ENCODE measurements at regions not wholly inside any gene's neighbourhood (a gene's known extent, or its start where the extent isn't known, plus 50 kb on each side); places are given as distances from the start of the nearest gene placed in this dataset.

DNA sequence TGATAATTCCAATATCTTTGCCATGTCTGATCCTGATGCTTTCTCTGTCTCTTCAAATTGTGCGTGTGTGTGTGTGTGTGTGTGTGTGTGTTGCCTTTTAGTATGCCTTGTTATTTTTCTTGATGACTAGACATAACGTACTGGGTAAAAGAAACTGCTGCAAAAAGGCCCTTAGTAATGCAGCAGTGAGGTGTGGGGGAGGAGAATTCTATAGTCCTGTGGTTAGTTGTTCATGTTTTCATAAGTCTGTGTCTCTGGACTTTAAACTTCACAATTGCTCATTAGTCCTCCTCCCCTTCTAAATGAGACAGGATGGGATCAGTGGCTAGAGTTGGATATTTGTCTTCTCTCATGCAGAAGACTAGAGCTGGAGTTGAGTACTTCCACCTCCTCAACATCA is 346.2 kb upstream of the IRX1 start:
- TF ChIP-seq, protein P1, sequence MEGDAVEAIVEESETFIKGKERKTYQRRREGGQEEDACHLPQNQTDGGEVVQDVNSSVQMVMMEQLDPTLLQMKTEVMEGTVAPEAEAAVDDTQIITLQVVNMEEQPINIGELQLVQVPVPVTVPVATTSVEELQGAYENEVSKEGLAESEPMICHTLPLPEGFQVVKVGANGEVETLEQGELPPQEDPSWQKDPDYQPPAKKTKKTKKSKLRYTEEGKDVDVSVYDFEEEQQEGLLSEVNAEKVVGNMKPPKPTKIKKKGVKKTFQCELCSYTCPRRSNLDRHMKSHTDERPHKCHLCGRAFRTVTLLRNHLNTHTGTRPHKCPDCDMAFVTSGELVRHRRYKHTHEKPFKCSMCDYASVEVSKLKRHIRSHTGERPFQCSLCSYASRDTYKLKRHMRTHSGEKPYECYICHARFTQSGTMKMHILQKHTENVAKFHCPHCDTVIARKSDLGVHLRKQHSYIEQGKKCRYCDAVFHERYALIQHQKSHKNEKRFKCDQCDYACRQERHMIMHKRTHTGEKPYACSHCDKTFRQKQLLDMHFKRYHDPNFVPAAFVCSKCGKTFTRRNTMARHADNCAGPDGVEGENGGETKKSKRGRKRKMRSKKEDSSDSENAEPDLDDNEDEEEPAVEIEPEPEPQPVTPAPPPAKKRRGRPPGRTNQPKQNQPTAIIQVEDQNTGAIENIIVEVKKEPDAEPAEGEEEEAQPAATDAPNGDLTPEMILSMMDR (conservative IDR thresholded peaks at IDR 0.05; ENCODE audit: low read depth), result no peak
- ChIA-PET CTCF (no interaction called here), POLR2A (ENCODE audit: low non-redundant PET) (no interaction called here)
- H3K27ac ChIP-seq, result no peak overlapping the region
- no peak for DNase-seq (ENCODE audit: low spot score)

DNA sequence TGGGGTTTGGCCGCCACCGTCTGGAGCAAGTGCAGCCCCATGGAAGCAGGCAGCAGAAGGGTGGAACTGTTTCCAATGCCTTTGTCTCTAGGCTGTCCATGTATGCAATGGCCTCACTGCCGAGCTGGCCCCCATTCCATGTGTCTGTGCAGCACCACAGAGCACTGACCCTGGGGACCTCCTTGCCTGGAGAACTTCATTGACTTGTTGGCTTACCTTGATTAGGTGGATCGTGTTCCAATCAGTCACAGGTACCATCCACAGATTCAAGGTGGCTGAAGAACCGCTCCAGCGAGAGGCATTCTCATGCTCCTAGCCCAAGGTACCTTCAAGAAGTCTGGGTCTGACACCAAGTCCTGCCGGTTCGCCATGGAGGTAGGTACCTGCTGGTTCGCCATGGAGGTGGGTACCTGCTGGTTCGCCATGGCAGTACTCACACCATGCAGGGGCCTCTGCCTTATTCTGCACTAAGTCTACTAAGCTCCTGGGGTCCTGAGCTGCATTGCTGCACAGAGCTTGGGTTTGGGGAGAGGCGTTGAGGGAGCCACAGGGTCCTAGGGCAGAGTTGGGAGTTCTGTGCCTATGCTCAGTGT is 358.3 kb upstream of the IRX1 start:
- TF ChIP-seq, protein P1 (conservative IDR thresholded peaks at IDR 0.05; ENCODE audit: low read depth), result no peak
- H3K27ac ChIP-seq, result no peak overlapping the region
- no peak for DNase-seq (ENCODE audit: low spot score)
- ChIA-PET POLR2A (ENCODE audit: low non-redundant PET) (no interaction called here), CTCF (no interaction called here)

DNA sequence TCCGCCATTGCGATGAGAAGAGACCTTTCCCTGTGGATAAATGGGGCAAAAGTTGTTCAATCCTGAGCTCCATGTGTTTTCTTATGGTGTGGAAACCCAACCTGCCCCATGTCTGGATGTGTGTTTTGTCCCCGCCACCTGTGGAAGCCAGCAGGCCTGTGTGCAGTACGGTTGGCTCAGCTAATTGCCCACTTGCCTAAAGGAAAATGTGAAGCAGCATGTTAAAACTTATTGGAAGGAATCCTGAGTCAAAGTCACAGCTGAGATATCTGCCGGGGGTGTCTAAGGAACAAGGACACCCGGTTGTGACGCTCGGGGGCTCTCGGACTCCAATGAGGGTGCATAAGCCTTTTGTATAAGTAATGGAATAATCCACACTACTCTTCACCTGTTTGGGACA is 361.1 kb upstream of the IRX1 start:
- CTCF ChIA-PET, result no interaction called here
- DNase-seq (ENCODE audit: low spot score), result no peak
- TF ChIP-seq, protein P1 (conservative IDR thresholded peaks at IDR 0.05; ENCODE audit: low read depth), result no peak
- POLR2A ChIA-PET (ENCODE audit: low non-redundant PET), result no interaction called here
- H3K27ac ChIP-seq, result no peak overlapping the region

DNA sequence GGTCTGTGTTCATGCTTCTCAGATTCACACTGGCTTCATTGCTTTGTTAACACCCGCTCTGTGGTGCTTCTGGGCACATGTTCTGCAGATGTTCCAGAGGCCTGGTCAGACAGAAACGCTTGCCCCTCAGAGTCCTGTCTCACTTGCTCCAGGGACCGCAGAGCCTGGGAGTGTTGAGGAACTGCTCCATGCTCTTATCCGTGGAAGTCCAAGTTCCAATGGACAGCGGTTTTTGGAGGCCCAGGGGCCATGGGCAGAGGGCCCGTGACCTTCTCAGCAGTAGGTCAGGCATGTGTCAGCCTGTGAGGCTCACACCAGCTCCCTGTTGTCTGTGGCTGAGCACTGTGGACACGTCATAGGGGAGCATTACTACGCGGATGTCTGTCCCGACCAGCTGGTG is 364.7 kb upstream of the IRX1 start:
- CTCF ChIA-PET, result no interaction called here
- no peak for DNase-seq (ENCODE audit: low spot score)
- H3K27ac ChIP-seq, result no peak overlapping the region
- TF ChIP-seq, protein P1 (conservative IDR thresholded peaks at IDR 0.05; ENCODE audit: low read depth), result no peak
- POLR2A ChIA-PET (ENCODE audit: low non-redundant PET), result no interaction called here

DNA sequence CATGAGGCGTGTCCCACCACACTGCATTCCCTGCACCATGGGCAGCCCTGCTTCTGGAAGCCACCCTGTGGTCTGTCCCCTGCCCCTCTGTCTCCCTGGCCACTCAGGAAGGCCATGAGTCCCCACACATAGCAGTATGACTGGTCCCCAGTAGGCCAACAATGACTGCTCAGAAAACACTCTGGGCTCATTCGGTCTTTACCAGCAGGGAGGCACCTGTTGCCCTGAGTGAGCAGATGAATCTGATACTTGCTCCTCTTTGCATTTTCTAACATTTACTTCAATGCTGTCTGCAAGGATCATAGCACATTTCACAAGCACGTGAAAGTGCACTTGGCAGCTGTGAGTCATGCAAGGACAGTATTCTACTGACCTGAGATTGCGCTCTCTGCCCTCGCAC is 365.4 kb upstream of the IRX1 start:
- no peak overlapping the region for H3K27ac ChIP-seq
- ChIA-PET POLR2A (ENCODE audit: low non-redundant PET) (no interaction called here), CTCF (no interaction called here)
- no peak for DNase-seq (ENCODE audit: low spot score)
- TF ChIP-seq, protein P1 (conservative IDR thresholded peaks at IDR 0.05; ENCODE audit: low read depth), result no peak

DNA sequence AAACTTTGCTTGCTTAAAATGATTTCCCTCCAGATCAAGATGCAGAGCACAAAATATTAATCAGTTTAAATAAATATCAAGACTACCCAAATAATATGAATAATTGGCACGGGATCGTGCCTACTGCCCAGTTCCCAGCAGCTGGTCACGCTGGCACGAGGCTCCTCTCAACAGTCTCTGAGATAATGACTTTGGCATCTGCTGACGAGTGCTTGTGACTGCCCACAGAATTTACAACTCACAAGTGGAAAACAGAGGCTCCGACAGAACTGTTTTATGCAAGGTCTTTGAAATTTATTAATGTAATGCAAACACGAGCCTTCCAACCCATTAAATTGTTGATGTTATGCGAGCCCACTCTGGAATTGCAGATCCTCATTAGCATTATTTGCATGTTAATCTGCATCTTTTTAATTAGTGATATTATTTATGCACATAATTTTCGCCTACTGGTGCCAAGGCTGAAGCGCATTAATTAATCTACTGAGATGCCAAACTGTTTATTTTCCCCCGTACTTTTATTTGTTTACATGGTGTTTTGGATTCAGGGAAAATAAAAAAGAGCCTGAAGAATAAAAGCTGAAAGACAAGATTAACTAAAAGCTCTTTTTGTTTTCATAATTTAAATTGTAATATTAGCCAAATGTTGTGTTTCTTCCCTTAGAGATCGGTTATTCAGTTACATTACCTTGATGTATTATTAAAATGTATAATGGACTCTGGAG is 369.3 kb upstream of the IRX1 start:
- ChIA-PET CTCF (no interaction called here), POLR2A (ENCODE audit: low non-redundant PET) (no interaction called here)
- DNase-seq (ENCODE audit: low spot score), result no peak
- no peak overlapping the region for H3K27ac ChIP-seq
- TF ChIP-seq, protein P1 (conservative IDR thresholded peaks at IDR 0.05; ENCODE audit: low read depth), result no peak
